ENCODE measurements at regions not wholly inside any gene's neighbourhood (a gene's known extent, or its start where the extent isn't known, plus 50 kb on each side); places are given as distances from the start of the nearest gene placed in this dataset.

DNA sequence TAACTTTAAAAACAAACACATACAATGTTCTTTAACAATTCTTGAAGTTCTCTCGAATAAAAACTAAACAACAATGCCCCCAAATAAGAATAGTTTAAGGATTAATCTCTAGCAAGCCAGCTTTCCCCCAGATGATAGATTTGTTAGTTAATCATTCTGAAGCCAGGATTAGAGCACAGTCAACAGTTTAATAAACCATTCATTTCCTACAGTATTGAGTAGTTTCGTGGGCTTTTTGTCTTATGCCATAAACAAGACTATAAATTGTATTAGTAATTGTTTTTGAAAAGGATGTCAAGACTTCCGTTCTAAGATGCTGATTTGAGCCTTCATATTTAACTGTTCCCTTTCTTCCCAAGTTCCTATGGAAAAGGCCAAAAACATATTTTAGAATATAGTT is 136.6 kb downstream of the PIK3R1 start:
- DNase-seq (ENCODE audit: low read depth in 2 of 2) = no peak

- DNase-seq (ENCODE audit: low read depth in 2 of 2) = no peak
Observed at GRCh38 chr5:68353605-68354004, 138.0 kb downstream of the PIK3R1 start.

DNA sequence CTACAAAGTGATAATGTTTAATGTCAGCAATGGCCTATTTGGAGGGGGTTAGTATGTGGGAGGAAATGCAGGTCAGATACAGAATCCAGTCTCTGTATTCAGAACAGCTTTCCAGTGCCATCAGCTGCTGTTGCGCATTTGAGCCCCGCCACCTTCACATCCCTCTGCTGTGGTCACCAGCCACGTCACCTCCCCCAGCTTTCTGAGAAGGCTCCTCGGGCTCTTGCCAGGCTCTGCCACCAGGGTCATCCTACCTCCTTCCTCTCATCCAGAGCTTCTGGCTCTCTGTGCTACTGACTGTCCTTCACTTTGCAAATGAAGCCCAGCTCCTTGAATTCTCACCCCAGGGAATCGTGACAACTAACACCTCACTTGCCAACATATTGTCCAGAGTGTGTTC is 138.8 kb downstream of the PIK3R1 start:
- no peak for DNase-seq (ENCODE audit: low read depth in 2 of 2)

DNA sequence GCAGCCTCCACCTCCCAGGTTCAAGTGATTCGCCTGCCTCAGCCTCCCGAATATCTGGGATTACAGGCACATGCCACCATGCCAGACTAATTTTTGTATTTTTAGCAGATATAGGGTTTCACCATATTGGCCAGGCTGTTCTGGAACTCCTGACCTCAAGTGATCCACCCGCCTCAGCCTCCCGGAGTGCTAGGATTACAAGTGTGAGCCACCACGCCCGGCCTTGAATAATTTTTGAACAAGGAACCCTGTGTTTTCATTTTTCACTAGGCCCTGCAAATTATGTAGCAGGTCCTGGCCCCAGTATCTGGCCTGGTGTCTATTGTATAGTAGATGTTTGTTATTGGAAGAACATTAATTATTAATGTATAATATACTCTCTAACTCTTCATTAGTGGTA is 140.7 kb downstream of the PIK3R1 start:
- DNase-seq (ENCODE audit: low read depth in 2 of 2) = no peak

DNA sequence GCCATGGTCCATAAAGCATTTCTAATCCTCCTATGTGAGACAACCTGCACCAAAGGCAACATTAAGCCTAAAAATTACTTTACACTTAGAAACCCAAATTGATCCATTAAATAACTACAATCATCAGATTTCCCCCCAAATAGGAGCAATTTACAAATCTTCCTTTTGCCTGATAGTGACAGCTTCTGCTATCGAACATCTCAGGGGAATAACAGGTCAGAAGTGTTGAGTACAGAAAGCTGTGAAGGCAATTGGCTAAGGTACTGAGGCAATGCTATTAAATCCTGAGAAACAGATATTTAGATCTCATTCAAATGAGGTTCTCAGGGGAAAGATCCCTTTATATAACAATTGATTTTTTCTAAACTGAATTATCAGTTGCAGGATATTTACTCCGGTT is 141.1 kb downstream of the PIK3R1 start:
- DNase-seq (ENCODE audit: low read depth in 2 of 2) = no peak

GRCh38 chr5:68359699-68360098 is 144.1 kb downstream of the PIK3R1 start:
- no peak for DNase-seq (ENCODE audit: low read depth in 2 of 2)

GRCh38 chr5:68362331-68362730 is 146.8 kb downstream of the PIK3R1 start:
- DNase-seq (ENCODE audit: low read depth in 2 of 2) = no peak

- DNase-seq (ENCODE audit: low read depth in 2 of 2) = no peak
Observed at GRCh38 chr5:68365889-68366288, 150.3 kb downstream of the PIK3R1 start.

DNA sequence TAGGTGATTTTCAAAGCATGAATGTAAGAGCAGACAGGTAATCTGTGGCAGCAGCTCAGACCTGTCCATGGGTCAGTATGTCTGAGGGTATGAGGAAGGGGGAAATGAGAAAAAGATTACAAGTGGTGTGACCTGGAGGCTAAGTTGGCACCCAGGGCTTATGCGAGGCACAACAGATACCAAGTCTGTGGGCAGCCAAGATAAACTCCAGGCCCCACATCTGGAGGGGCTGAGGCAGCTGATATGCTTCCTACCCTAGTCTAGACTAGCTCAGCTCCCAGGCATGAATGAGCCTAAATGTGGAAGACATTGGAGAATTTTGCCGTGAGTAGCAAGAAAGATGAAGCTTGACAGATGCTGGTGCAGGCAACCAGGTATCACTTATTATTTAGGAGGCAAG is 151.7 kb downstream of the PIK3R1 start:
- no peak for DNase-seq (ENCODE audit: low read depth in 2 of 2)

- DNase-seq (ENCODE audit: low read depth in 2 of 2) = no peak
Observed at GRCh38 chr5:68367717-68368116, 152.2 kb downstream of the PIK3R1 start.

DNA sequence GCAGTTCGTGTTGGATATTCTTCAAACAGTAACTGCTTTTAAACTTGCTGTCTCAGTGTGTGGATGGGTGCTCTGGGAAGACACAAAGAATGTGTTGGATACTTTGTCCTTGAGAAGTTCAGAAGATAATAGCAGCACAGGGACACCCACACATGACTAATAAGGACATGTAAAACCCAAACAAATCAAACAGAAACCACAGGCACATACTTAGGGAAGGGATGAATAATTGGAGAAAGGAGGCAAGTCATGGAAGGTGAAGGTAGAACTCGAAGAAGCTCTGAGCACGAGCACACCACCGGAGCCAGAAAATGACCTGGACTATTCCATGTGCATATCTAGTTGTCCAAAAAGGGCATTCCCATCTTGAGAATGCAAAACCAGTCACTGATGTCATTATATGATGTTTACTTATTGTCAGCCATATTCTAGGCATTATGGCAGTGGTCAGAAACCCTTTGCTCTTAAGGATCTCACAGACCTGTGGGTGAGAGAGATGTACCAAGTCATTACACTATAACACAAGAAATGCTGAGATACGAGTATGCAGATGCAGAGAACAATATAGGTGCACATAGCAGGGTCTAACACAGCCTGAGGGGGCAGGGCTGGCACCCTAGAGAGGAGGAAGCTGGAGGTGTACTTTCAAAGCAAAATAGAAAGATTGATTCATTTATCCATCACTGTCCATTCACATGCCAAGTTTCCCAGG is 152.9 kb downstream of the PIK3R1 start:
- no peak for DNase-seq (ENCODE audit: low read depth in 2 of 2)

DNA sequence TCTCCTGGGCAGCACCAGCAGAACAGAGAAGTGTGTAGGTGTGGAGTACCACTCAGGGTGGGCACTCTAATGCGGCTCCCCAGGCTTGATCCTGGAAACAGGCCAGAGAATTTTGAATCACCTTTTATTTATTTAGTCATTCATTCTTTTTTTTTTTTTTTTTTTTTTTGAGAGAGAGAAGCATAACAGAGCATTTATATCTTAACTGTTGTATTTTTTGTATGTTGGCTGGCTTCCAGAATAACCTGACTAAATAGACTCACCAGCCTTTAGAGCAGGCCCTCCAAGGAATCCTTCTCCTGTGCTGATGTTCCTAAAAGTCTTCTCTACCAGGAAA is 153.4 kb downstream of the PIK3R1 start:
- no peak for DNase-seq (ENCODE audit: low read depth in 2 of 2)

GRCh38 chr5:68369457-68370125 is 154.0 kb downstream of the PIK3R1 start:
- DNase-seq (ENCODE audit: low read depth in 2 of 2) = peak; percentile 9 to 38

DNA sequence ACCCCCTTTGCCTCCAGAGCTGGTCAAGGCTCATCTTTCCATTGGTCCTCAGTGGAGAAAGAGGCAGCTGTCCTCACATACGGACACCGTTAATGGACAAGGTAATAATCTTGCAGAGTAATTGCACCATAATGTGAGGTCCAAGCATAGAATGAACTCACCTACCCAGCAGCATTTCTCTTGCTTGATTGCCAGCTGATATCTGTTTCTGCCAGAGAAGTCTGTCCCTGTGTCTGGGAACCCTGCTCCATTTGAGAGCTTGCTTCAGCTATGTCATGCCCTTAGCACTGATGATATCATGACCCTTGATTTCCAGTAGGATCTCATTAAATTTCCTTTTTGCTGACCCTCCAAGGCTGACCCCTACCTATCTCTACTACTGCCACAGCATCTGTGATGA is 154.6 kb downstream of the PIK3R1 start:
- DNase-seq (ENCODE audit: low read depth in 2 of 2) = no peak

GRCh38 chr5:68371607-68372006 is 156.1 kb downstream of the PIK3R1 start:
- DNase-seq (ENCODE audit: low read depth in 2 of 2) = no peak

GRCh38 chr5:68372161-68372560 is 156.6 kb downstream of the PIK3R1 start:
- no peak for DNase-seq (ENCODE audit: low read depth in 2 of 2)

GRCh38 chr5:68373050-68373449 is 157.5 kb downstream of the PIK3R1 start:
- DNase-seq (ENCODE audit: low read depth in 2 of 2) = no peak

DNA sequence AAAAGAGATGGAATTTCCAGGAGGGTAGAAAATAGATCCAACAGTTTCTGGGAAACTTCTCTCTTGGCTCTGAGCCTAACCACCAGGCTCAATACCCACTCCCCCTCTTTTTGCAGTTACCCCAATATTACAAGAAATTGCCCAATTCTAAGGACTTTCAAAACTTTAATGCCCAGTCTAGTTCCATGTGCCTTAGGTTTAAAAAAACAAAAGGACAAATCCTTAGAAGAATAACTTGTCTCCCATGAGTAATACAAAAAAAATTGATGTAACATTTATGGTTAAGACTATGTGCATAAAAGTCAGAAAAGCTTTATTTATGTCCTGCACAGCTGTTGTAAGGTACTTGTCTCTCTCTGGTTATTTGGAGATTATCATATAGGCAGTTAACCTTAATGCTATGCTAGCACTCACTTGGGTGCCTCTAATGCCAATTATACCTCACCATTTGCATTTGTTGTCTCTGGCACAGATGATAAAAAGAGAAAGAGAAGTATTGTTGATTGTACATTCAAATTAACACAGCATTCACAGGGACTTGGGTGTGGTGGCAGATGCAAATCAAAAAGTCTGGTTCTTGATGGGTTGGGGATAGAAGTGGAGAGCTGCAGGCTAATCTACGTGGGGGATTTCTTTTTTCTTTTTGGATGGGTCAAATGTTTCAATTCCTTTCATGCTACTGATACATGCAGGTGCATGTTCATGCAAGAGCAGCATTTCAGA is 159.4 kb downstream of the PIK3R1 start:
- DNase-seq (ENCODE audit: low read depth in 2 of 2) = no peak

DNA sequence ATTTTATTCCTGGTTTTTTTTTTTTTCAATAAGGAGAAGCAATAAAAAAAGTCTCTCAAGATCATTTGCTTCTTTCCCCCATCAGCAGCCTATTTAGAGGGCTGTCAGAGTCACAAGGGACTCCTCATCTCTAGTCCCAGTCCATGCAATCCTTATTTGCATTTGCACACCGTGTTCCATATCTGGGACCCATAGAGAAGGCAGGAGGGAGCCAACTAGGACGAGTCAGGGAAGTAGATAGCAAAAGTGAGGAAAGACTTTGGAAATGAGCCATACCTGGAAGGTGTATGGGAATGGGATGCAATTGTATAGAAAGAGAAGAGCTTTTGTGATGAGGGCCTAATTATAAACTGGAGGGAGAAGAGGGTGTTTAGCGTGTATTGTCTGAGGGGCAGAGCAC is 160.0 kb downstream of the PIK3R1 start:
- no peak for DNase-seq (ENCODE audit: low read depth in 2 of 2)

DNA sequence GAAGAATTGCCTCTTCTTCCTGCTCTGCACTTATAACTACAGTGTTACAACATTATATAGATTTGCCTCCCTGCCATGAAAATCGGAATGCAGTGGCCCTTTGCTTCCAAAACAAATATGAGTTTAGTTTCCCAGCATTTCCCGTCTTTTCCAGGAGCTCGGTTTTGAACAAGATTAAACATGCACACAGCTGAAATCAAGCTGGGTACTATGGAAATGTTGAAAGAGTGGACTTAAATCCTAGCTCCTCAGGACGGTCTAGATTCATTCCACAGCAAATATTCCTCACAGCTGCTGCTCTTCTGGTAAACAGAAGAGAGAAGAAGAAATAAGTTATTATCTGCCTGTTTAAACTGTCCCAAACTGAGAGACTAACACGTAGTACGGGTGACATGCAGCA is 161.4 kb downstream of the PIK3R1 start:
- DNase-seq (ENCODE audit: low read depth in 2 of 2) = no peak

- no peak for DNase-seq (ENCODE audit: low read depth in 2 of 2)
Observed at GRCh38 chr5:68377733-68378132, 162.2 kb downstream of the PIK3R1 start.

GRCh38 chr5:68378204-68378820 is 162.8 kb downstream of the PIK3R1 start:
- no peak for DNase-seq (ENCODE audit: low read depth in 2 of 2)
